ENCODE measurements at regions not wholly inside any gene's neighbourhood (a gene's known extent, or its start where the extent isn't known, plus 50 kb on each side); places are given as distances from the start of the nearest gene placed in this dataset.

DNA sequence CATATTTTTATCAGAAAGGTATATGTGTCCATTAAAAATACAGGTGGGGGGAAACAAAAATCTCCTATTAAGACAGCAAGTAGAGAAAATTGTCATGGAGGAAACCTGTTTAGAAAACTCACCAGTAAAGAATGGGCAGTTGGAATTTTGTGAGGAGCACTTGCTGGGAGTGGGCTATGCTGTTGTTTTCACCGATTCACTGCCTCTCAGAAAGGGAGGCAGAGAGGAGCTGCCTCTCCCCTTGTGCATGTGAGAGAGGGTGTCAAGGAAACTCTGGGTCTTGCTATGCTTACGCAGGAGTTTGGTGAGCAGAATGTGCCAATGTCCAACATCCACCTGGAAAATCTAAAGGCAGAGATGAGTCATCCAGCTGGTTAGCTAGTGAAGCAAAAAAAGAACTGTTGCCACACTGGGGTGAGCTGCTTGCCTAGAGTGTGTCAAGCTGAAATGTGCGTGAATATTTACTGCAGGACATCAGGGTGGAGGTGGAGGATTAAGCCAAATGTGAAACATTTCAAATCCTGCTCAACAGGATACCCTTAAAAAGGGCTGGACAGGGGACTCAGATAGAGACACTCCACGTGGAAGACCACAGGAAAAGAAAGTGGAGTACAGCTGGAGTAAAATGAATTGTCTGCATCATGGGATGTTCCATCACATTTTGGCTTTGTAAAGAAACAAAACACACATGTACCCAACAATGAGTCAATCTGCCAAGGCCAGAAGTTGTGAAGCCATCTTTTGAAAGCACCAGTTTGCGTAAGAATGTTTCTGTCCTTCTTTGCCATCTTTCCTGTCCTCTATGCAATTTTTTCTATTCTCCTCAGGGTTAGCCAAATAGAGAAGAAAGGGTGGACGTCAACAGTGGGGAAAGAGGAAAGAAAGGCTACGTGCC, 449.7 kb upstream of the MPDZ start:
- H3K79me2 ChIP-seq (ENCODE audit: control insufficient read depth, insufficient read depth, low read length, poor library complexity), result no peaks in the 10 kb centered on the region
- no peak overlapping the region for H2AFZ ChIP-seq (ENCODE audit: insufficient read depth, low read length, poor library complexity)
- H3K79me1 ChIP-seq (ENCODE audit: low read length), result no peaks in the 10 kb centered on the region
- no peaks in the 10 kb centered on the region for H3K4me1 ChIP-seq (ENCODE audit: control insufficient read depth in 1 of 2, insufficient read depth in 2 of 2, low read length in 2 of 2)
- H2BK120ac ChIP-seq (ENCODE audit: insufficient read depth, low read length, poor library complexity), result no peak overlapping the region
- H3K18ac ChIP-seq (ENCODE audit: low read length), result no peak overlapping the region
- no peak overlapping the region for H4K91ac ChIP-seq (ENCODE audit: low read depth, low read length)
- H3K27me3 ChIP-seq (ENCODE audit: insufficient read depth, low read length), result no peaks in the 10 kb centered on the region
- DNase-seq, result peak in 1 of 2 donors; percentile 37
- no peaks in the 10 kb centered on the region for H3K9me3 ChIP-seq (ENCODE audit: insufficient read depth, low read depth, low read length)
- H3K14ac ChIP-seq (ENCODE audit: low read length), result no peak overlapping the region
- no peak overlapping the region for H3K27ac ChIP-seq (ENCODE audit: low read depth, low read length)
- H3K4me2 ChIP-seq (ENCODE audit: low read length), result no peak overlapping the region
- H4K12ac ChIP-seq (ENCODE audit: low read depth, low read length), result no peak overlapping the region
- H2BK12ac ChIP-seq (ENCODE audit: low read length), result no peak overlapping the region
- H3K36me3 ChIP-seq (ENCODE audit: control insufficient read depth in 1 of 2, insufficient read depth in 2 of 2, low read length in 2 of 2), result no peaks in the 10 kb centered on the region
- H3K9ac ChIP-seq (ENCODE audit: low read length), result no peak overlapping the region
- no peak overlapping the region for H3K4me3 ChIP-seq (ENCODE audit: low read depth, low read length)
- H2AK5ac ChIP-seq (ENCODE audit: low read length), result no peak overlapping the region
- H3K4ac ChIP-seq (ENCODE audit: low read depth, low read length), result no peak overlapping the region
- H3K23ac ChIP-seq (ENCODE audit: low read length), result no peak overlapping the region
- no peak overlapping the region for H2BK5ac ChIP-seq (ENCODE audit: low read depth, low read length, poor library complexity)
- no peak overlapping the region for H4K8ac ChIP-seq (ENCODE audit: low read depth, low read length)
- no CpG with 5 or more reads among the region's 7 CpGs for WGBS (ENCODE audit: extremely low coverage, insufficient coverage, insufficient read length)

DNA sequence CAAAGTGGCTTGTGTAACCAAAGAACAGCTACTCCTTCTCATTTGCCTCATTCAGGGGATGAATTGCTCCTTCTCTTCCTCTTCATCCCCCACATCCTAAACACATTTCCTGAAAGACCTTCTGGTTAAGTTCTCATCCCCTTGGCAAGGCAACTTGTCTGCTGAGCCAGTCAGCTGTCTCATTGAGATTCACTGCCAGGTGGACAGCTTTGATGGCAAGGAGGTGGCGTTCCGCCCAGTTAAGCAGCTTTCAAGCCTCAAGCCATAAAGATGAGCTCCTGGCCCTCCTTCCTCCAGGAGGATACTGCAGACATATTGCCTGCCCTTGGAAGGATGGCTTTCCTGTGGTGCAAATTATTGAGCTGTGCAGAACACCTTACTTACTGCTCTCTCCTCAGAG, 448.6 kb upstream of the MPDZ start:
- H3K36me3 ChIP-seq (ENCODE audit: control insufficient read depth in 1 of 2, insufficient read depth in 2 of 2, low read length in 2 of 2), result no peaks in the 10 kb centered on the region
- H2BK12ac ChIP-seq (ENCODE audit: low read length), result no peak overlapping the region
- H4K12ac ChIP-seq (ENCODE audit: low read depth, low read length), result no peak overlapping the region
- no peaks in the 10 kb centered on the region for H3K9me3 ChIP-seq (ENCODE audit: insufficient read depth, low read depth, low read length)
- no peaks in the 10 kb centered on the region for H3K4me1 ChIP-seq (ENCODE audit: control insufficient read depth in 1 of 2, insufficient read depth in 2 of 2, low read length in 2 of 2)
- H4K8ac ChIP-seq (ENCODE audit: low read depth, low read length), result no peak overlapping the region
- H4K91ac ChIP-seq (ENCODE audit: low read depth, low read length), result no peak overlapping the region
- H2BK120ac ChIP-seq (ENCODE audit: insufficient read depth, low read length, poor library complexity), result no peak overlapping the region
- no peak overlapping the region for H3K9ac ChIP-seq (ENCODE audit: low read length)
- no peak overlapping the region for H3K27ac ChIP-seq (ENCODE audit: low read depth, low read length)
- no peak overlapping the region for H3K18ac ChIP-seq (ENCODE audit: low read length)
- no peaks in the 10 kb centered on the region for H3K79me2 ChIP-seq (ENCODE audit: control insufficient read depth, insufficient read depth, low read length, poor library complexity)
- H3K4ac ChIP-seq (ENCODE audit: low read depth, low read length), result no peak overlapping the region
- H3K79me1 ChIP-seq (ENCODE audit: low read length), result no peaks in the 10 kb centered on the region
- H2BK5ac ChIP-seq (ENCODE audit: low read depth, low read length, poor library complexity), result no peak overlapping the region
- H3K23ac ChIP-seq (ENCODE audit: low read length), result no peak overlapping the region
- H3K14ac ChIP-seq (ENCODE audit: low read length), result no peak overlapping the region
- H3K27me3 ChIP-seq (ENCODE audit: insufficient read depth, low read length), result no peaks in the 10 kb centered on the region
- WGBS (ENCODE audit: extremely low coverage, insufficient coverage, insufficient read length), result no CpG with 5 or more reads among the region's 2 CpGs
- no peak overlapping the region for H2AK5ac ChIP-seq (ENCODE audit: low read length)
- H3K4me2 ChIP-seq (ENCODE audit: low read length), result no peak overlapping the region
- no peak overlapping the region for H3K4me3 ChIP-seq (ENCODE audit: low read depth, low read length)
- DNase-seq, result no peak
- H2AFZ ChIP-seq (ENCODE audit: insufficient read depth, low read length, poor library complexity), result no peak overlapping the region

DNA sequence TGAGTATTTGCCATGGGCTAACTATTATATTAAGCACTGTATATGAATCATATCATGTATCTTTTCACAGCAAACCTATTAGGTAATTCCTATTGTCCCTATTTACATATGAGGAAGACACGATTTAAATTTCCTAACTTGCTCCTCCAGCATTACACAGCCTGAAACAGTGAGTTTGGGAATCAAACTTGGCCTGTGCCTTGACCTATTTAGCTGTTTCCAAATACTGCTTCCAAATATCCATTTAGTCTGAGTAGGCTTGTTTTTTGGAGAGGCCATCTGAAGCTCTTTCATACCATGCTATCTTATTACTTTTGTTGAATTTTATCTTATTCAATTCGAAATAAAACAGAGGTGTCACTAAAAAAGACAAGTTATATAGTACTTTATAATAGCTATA, 447.3 kb upstream of the MPDZ start:
- Histone ChIP-seq H2AFZ (ENCODE audit: insufficient read depth, low read length, poor library complexity) (no peak overlapping the region), H2BK120ac (ENCODE audit: insufficient read depth, low read length, poor library complexity) (no peak overlapping the region), H3K4me2 (ENCODE audit: low read length) (no peak overlapping the region), H3K18ac (ENCODE audit: low read length) (no peak overlapping the region), H3K9me3 (ENCODE audit: insufficient read depth, low read depth, low read length) (no peaks in the 10 kb centered on the region), H3K27ac (ENCODE audit: low read depth, low read length) (no peak overlapping the region), H2BK5ac (ENCODE audit: low read depth, low read length, poor library complexity) (no peak overlapping the region), H3K9ac (ENCODE audit: low read length) (no peak overlapping the region), H2BK12ac (ENCODE audit: low read length) (no peak overlapping the region), H3K23ac (ENCODE audit: low read length) (no peak overlapping the region), H3K4me3 (ENCODE audit: low read depth, low read length) (no peak overlapping the region), H3K79me1 (ENCODE audit: low read length) (no peaks in the 10 kb centered on the region), H3K4ac (ENCODE audit: low read depth, low read length) (no peak overlapping the region), H2AK5ac (ENCODE audit: low read length) (no peak overlapping the region), H3K4me1 (ENCODE audit: control insufficient read depth in 1 of 2, insufficient read depth in 2 of 2, low read length in 2 of 2) (no peaks in the 10 kb centered on the region), H3K79me2 (ENCODE audit: control insufficient read depth, insufficient read depth, low read length, poor library complexity) (no peaks in the 10 kb centered on the region), H4K8ac (ENCODE audit: low read depth, low read length) (no peak overlapping the region), H4K12ac (ENCODE audit: low read depth, low read length) (no peak overlapping the region), H3K36me3 (ENCODE audit: control insufficient read depth in 1 of 2, insufficient read depth in 2 of 2, low read length in 2 of 2) (no peaks in the 10 kb centered on the region), H4K91ac (ENCODE audit: low read depth, low read length) (no peak overlapping the region), H3K27me3 (ENCODE audit: insufficient read depth, low read length) (no peaks in the 10 kb centered on the region), H3K14ac (ENCODE audit: low read length) (no peak overlapping the region)
- WGBS (ENCODE audit: extremely low coverage, insufficient coverage, insufficient read length), result no CpG with 5 or more reads among the region's 2 CpGs
- DNase-seq, result no peak

DNA sequence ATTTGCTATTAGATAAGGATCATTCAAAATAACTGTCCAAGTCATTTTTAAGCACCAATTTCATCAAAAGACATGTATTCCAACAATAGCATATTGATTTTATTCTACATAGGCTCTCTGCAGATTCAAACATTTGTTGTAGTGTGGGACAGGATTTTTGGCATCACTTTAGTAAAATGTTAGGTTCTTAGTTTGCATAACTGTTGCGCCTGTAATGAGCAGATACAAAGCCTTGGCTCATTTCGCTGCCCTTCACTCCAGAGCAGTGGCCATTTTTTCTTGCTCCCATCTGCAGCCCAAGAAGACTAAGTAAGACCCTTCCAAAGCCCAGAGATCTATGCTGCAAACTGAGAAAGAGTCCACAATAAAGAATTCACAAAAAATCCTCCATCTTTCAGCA, 446.0 kb upstream of the MPDZ start:
- Histone ChIP-seq H3K79me2 (ENCODE audit: control insufficient read depth, insufficient read depth, low read length, poor library complexity) (no peaks in the 10 kb centered on the region), H2BK12ac (ENCODE audit: low read length) (no peak overlapping the region), H3K4me3 (ENCODE audit: low read depth, low read length) (no peak overlapping the region), H3K4ac (ENCODE audit: low read depth, low read length) (no peak overlapping the region), H2AK5ac (ENCODE audit: low read length) (no peak overlapping the region), H3K36me3 (ENCODE audit: control insufficient read depth in 1 of 2, insufficient read depth in 2 of 2, low read length in 2 of 2) (no peaks in the 10 kb centered on the region), H3K9ac (ENCODE audit: low read length) (no peak overlapping the region), H3K27ac (ENCODE audit: low read depth, low read length) (no peak overlapping the region), H2AFZ (ENCODE audit: insufficient read depth, low read length, poor library complexity) (no peak overlapping the region), H4K91ac (ENCODE audit: low read depth, low read length) (no peak overlapping the region), H3K9me3 (ENCODE audit: insufficient read depth, low read depth, low read length) (no peaks in the 10 kb centered on the region), H3K14ac (ENCODE audit: low read length) (no peak overlapping the region), H3K4me2 (ENCODE audit: low read length) (no peak overlapping the region), H4K8ac (ENCODE audit: low read depth, low read length) (no peak overlapping the region), H3K18ac (ENCODE audit: low read length) (no peak overlapping the region), H2BK120ac (ENCODE audit: insufficient read depth, low read length, poor library complexity) (no peak overlapping the region), H3K27me3 (ENCODE audit: insufficient read depth, low read length) (no peaks in the 10 kb centered on the region), H3K4me1 (ENCODE audit: control insufficient read depth in 1 of 2, insufficient read depth in 2 of 2, low read length in 2 of 2) (no peaks in the 10 kb centered on the region), H3K79me1 (ENCODE audit: low read length) (no peaks in the 10 kb centered on the region), H4K12ac (ENCODE audit: low read depth, low read length) (no peak overlapping the region), H2BK5ac (ENCODE audit: low read depth, low read length, poor library complexity) (no peak overlapping the region), H3K23ac (ENCODE audit: low read length) (no peak overlapping the region)
- no peak for DNase-seq
- no CpG with 5 or more reads among the region's 2 CpGs for WGBS (ENCODE audit: extremely low coverage, insufficient coverage, insufficient read length)
